Left ventricle myocardium inferior (tissue), 1 donor: ENCODE measurements at regions not wholly inside any gene's neighbourhood (a gene's known extent, or its start where the extent isn't known, plus 50 kb on each side); places are given as distances from the start of the nearest gene placed in this dataset.

Experiments
- DNase-seq: peaks from one replicate; pipeline ENCODE4 v3.0.0-alpha.2; 2020
- H3K27ac ChIP-seq: fragments of 200-600 bp; replicated peaks from 2 replicates; pipeline ENCODE4 v1.8.0; 2021
- H3K27me3 ChIP-seq: fragments of 200-600 bp; 2 replicates; pipeline ENCODE4 v1.8.0; 2021; ENCODE audit warnings: low read depth
- H3K36me3 ChIP-seq: fragments of 200-600 bp; 2 replicates; pipeline ENCODE4 v1.8.0; 2021
- H3K4me1 ChIP-seq: fragments of 200-600 bp; 2 replicates; pipeline ENCODE4 v1.8.0; 2021
- H3K4me3 ChIP-seq: fragments of 200-600 bp; 2 replicates; pipeline ENCODE4 v1.8.0; 2021; ENCODE audit warnings: mild to moderate bottlenecking, moderate library complexity
- H3K9me3 ChIP-seq: fragments of 200-600 bp; replicated peaks from 2 replicates; pipeline ENCODE4 v1.8.0; 2021
- intact Hi-C: fragments of 100-400 bp; cut with micrococcal nuclease; formaldehyde crosslinking; loops from one replicate; pipeline ENCODE4 v1.11.0; 2022
- TF ChIP-seq, protein P1 (sequence below): fragments of 200-600 bp; IDR thresholded peaks from 2 replicates; pipeline ENCODE4 v1.8.0; 2021; ENCODE audit warnings: antibody characterized with exemption, mild to moderate bottlenecking, borderline replicate concordance
- donor health status: DM: no; HTN: yes; CAD: no; lungs with severe emphysema.

GRCh38 chr3:59385547-59385946, 335.7 kb upstream of the CFAP20DC start:
- intact Hi-C loops = no loop called here
- TF ChIP-seq, protein P1, sequence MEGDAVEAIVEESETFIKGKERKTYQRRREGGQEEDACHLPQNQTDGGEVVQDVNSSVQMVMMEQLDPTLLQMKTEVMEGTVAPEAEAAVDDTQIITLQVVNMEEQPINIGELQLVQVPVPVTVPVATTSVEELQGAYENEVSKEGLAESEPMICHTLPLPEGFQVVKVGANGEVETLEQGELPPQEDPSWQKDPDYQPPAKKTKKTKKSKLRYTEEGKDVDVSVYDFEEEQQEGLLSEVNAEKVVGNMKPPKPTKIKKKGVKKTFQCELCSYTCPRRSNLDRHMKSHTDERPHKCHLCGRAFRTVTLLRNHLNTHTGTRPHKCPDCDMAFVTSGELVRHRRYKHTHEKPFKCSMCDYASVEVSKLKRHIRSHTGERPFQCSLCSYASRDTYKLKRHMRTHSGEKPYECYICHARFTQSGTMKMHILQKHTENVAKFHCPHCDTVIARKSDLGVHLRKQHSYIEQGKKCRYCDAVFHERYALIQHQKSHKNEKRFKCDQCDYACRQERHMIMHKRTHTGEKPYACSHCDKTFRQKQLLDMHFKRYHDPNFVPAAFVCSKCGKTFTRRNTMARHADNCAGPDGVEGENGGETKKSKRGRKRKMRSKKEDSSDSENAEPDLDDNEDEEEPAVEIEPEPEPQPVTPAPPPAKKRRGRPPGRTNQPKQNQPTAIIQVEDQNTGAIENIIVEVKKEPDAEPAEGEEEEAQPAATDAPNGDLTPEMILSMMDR = no peak
- no peak overlapping the region for H3K4me3 ChIP-seq
- no peaks in the 10 kb centered on the region for H3K9me3 ChIP-seq
- H3K36me3 ChIP-seq = no peaks in the 10 kb centered on the region
- no peak overlapping the region for H3K27ac ChIP-seq
- no peaks in the 10 kb centered on the region for H3K4me1 ChIP-seq
- no peaks in the 10 kb centered on the region for H3K27me3 ChIP-seq
- no peak for DNase-seq

DNA sequence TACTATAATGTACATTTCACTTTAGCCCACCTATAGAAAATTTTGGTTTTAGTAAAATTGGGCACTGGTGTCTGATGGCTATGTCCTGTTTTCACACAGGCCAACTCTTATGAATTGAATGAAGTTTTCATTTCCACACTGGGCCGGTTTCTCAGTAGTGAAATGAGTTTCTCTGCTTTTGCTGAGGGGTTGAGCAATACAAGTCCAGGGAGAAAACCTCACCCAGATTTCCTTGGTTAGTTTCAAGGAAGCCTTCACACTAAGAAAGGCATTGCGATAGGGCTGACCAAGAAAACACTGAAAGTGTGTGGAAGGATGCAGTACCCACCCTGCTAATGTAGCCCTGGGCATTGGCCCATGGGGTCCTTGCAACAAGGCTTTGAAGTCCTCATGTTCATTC, 331.5 kb upstream of the CFAP20DC start:
- DNase-seq = no peak

GRCh38 chr3:59380146-59380545, 330.3 kb upstream of the CFAP20DC start:
- Histone ChIP-seq H3K4me3 (no peak overlapping the region), H3K9me3 (no peaks in the 10 kb centered on the region), H3K27me3 (no peaks in the 10 kb centered on the region), H3K36me3 (no peaks in the 10 kb centered on the region), H3K27ac (no peak overlapping the region), H3K4me1 (no peaks in the 10 kb centered on the region)
- no peak for DNase-seq
- TF ChIP-seq, protein P1 = no peak
- intact Hi-C loops = no loop called here

More for the DNA sequence above, 331.5 kb upstream of the CFAP20DC start:
- intact Hi-C loops = no loop called here
- Histone ChIP-seq H3K4me1 (no peaks in the 10 kb centered on the region), H3K4me3 (no peak overlapping the region), H3K9me3 (no peaks in the 10 kb centered on the region), H3K36me3 (no peaks in the 10 kb centered on the region), H3K27me3 (no peaks in the 10 kb centered on the region), H3K27ac (no peak overlapping the region)
- TF ChIP-seq, protein P1 = no peak

DNA sequence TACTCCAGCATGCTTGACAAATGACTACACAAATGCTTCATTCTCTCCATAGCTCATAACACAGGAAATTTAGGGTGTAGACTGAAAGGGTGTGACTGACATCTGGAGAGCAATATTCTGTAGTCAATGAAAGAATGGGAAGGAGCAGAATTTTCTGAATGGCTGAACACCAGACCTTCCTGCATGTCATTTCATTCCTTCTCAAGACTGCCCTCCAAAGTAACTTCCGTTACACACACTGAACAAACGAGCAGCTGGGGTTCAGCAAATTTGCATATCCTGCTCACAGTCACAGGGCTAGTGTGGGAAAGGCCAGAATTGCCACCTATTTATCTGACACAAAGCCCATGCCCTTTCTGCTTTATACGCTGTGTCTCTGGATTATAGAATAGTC, 325.0 kb upstream of the CFAP20DC start:
- H3K36me3 ChIP-seq = no peaks in the 10 kb centered on the region
- no peak for DNase-seq
- TF ChIP-seq, protein P1 = no peak
- intact Hi-C loops = no loop called here
- H3K27ac ChIP-seq = no peak overlapping the region
- H3K4me1 ChIP-seq = peaks cover 13% of the 10 kb centered on the region
- no peaks in the 10 kb centered on the region for H3K27me3 ChIP-seq
- no peaks in the 10 kb centered on the region for H3K9me3 ChIP-seq
- no peak overlapping the region for H3K4me3 ChIP-seq

GRCh38 chr3:59374091-59374817, 324.4 kb upstream of the CFAP20DC start:
- H3K27ac ChIP-seq = no peak overlapping the region
- no peaks in the 10 kb centered on the region for H3K9me3 ChIP-seq
- intact Hi-C loops = no loop called here

More at GRCh38 chr3:59374091-59374817, 324.4 kb upstream of the CFAP20DC start:
- no peaks in the 10 kb centered on the region for H3K27me3 ChIP-seq
- TF ChIP-seq, protein P1 = no peak
- peaks cover 13% of the 10 kb centered on the region for H3K4me1 ChIP-seq
- H3K36me3 ChIP-seq = no peaks in the 10 kb centered on the region
- no peak for DNase-seq
- no peak overlapping the region for H3K4me3 ChIP-seq
